Mucosa of descending colon (tissue), 3 donors: ENCODE measurements at regions not wholly inside any gene's neighbourhood (a gene's known extent, or its start where the extent isn't known, plus 50 kb on each side); places are given as distances from the start of the nearest gene placed in this dataset.

Experiments
- ATAC-seq: fragments of 200-7000 bp; cut with Tn5 transposase; one replicate; pipeline ENCODE4 v1.9.1; 2020; ENCODE audit warnings: mild to moderate bottlenecking, moderate library complexity
- DNase-seq, 3 donors: peaks; one replicate each; pipeline ENCODE4 v3.0.0-alpha.2; 2020
- H3K36me3 ChIP-seq: fragments of 200-600 bp; one replicate; pipeline ENCODE4 v1.8.0; 2021; ENCODE audit warnings: low read depth, mild to moderate bottlenecking
- H3K4me1 ChIP-seq: fragments of 200-600 bp; one replicate; pipeline ENCODE4 v1.8.0; 2021; ENCODE audit warnings: low read depth, mild to moderate bottlenecking
- H3K4me3 ChIP-seq: fragments of 200-600 bp; one replicate; pipeline ENCODE4 v1.8.0; 2021; ENCODE audit warnings: mild to moderate bottlenecking
- H3K9me3 ChIP-seq: fragments of 200-600 bp; one replicate; pipeline ENCODE4 v1.8.0; 2021; ENCODE audit warnings: mild to moderate bottlenecking
- CTCF ChIP-seq: fragments of 200-600 bp; IDR thresholded peaks from one replicate; pipeline ENCODE4 v1.8.0; 2022; ENCODE audit warnings: antibody characterized with exemption, mild to moderate bottlenecking
- intact Hi-C, 2 donors: fragments of 100-400 bp; cut with DNase I in 1 of 2; cut with micrococcal nuclease in 1 of 2; formaldehyde crosslinking; loops; one replicate each; pipeline versions ENCODE4 v1.11.0 to v1.11.1; 2022; cut with DNase I, micrococcal nuclease
- donor health status: DM: no; HTN: no; CAD: no; lungs with moderate emphysema.
- donor health status: DM: no; HTN: no; CAD: no.
- donor health status: DM: no; HTN: yes; CAD: no.

- H3K9me3 ChIP-seq: no peaks in the 10 kb centered on the region
- DNase-seq (no peak), ATAC-seq (no peak)
- TF ChIP-seq CTCF: no peak
- H3K4me3 ChIP-seq: no peak overlapping the region
- H3K4me1 ChIP-seq: no peaks in the 10 kb centered on the region
- no peaks in the 10 kb centered on the region for H3K36me3 ChIP-seq
- intact Hi-C loops: no loop called here
Observed at GRCh38 chr11:95445746-95446333, 214.8 kb upstream of the SESN3 start.

GRCh38 chr11:95444309-95445241, 213.6 kb upstream of the SESN3 start:
- Histone ChIP-seq H3K4me1 (no peaks in the 10 kb centered on the region), H3K4me3 (no peak overlapping the region), H3K9me3 (no peaks in the 10 kb centered on the region), H3K36me3 (no peaks in the 10 kb centered on the region)
- ATAC-seq (no peak), DNase-seq (no peak)
- TF ChIP-seq CTCF: no peak
- intact Hi-C loops: no loop called here

- intact Hi-C loops: no loop called here
- DNase-seq (no peak), ATAC-seq (no peak)
- no peak for TF ChIP-seq CTCF
- H3K36me3 ChIP-seq: no peaks in the 10 kb centered on the region
- H3K4me1 ChIP-seq: no peaks in the 10 kb centered on the region
- H3K4me3 ChIP-seq: no peak overlapping the region
- no peaks in the 10 kb centered on the region for H3K9me3 ChIP-seq
Observed at GRCh38 chr11:95443386-95443785, 212.4 kb upstream of the SESN3 start.

- H3K9me3 ChIP-seq: no peaks in the 10 kb centered on the region
- TF ChIP-seq CTCF: no peak
- no peaks in the 10 kb centered on the region for H3K36me3 ChIP-seq
- H3K4me3 ChIP-seq: no peak overlapping the region
- ATAC-seq (no peak), DNase-seq (no peak)
- intact Hi-C loops: no loop called here
- no peaks in the 10 kb centered on the region for H3K4me1 ChIP-seq
Observed at GRCh38 chr11:95442531-95443050, 211.6 kb upstream of the SESN3 start.

- DNase-seq: no peak
- intact Hi-C loops: no loop called here
Observed at GRCh38 chr11:95435628-95436353, 204.8 kb upstream of the SESN3 start.

More at GRCh38 chr11:95435628-95436353, 204.8 kb upstream of the SESN3 start:
- ATAC-seq: no peak
- no peak overlapping the region for H3K4me3 ChIP-seq
- TF ChIP-seq CTCF: no peak
- no peaks in the 10 kb centered on the region for H3K9me3 ChIP-seq
- H3K4me1 ChIP-seq: no peaks in the 10 kb centered on the region
- H3K36me3 ChIP-seq: no peaks in the 10 kb centered on the region
